HG03066 (cell line): ENCODE measurements at regions not wholly inside any gene's neighbourhood (a gene's known extent, or its start where the extent isn't known, plus 50 kb on each side); places are given as distances from the start of the nearest gene placed in this dataset.
"Not testable (repeated sequence)": the region's sequence is repeated elsewhere in the genome, so short reads cannot be mapped to it uniquely, and the experiment has no call there.

Experiments
- ATAC-seq: cut with Tn5 transposase; IDR thresholded peaks from one replicate; pipeline ENCODE4 v1.9.1; 2021; ENCODE audit warnings: low read depth; ENCODE audit not compliant: unreplicated experiment

DNA sequence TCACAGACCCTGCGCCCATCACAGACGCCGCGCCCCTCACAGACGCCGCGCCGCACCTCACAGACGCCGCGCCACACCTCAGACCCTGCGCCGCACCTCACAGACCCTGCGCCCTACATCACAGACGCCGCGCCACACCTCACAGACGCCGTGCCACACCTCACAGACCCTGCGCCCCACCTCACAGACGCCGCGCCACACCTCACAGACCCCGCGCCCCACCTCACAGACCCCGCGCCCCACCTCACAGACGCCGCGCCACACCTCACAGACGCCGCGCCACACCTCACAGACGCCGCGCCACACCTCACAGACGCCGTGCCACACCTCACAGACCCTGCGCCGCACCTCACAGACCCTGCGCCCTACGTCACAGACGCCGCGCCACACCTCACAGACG lies 657.4 kb downstream of the TRIML1 start:
- ATAC-seq, result not testable (repeated sequence)

DNA sequence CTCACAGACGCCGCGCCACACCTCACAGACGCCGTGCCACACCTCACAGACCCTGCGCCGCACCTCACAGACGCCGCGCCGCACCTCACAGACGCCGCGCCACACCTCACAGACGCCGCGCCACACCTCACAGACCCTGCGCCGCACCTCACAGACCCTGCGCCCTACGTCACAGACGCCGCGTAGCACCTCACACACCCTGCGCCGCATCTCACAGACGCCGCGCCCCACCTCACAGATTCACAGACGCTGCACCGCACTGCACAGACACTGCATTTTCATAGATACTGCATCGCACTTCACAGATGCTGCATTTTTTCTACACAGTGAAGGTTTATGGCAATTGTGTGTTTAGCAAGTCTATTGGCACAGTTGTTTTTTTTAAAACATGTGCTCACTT lies 657.8 kb downstream of the TRIML1 start:
- ATAC-seq, result not testable (repeated sequence)

DNA sequence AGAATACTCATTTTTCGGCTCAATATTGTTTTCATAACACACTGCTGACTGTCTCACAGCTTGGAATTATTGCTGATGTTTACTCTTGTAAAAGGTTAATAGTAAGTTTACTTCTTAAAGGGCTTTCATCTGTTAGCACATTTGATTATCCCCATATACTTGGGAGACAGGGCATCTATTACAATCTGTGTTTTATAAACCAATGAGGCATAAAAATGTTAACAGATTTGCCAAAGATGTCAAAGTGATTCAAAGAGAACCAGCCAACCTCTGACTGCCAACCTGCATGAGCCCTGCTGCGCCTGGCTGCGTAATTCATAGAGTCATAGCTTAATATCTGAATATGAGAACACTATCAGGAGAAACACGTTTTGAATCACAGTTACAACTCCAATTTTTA lies 665.6 kb downstream of the TRIML1 start:
- ATAC-seq, result no peak

DNA sequence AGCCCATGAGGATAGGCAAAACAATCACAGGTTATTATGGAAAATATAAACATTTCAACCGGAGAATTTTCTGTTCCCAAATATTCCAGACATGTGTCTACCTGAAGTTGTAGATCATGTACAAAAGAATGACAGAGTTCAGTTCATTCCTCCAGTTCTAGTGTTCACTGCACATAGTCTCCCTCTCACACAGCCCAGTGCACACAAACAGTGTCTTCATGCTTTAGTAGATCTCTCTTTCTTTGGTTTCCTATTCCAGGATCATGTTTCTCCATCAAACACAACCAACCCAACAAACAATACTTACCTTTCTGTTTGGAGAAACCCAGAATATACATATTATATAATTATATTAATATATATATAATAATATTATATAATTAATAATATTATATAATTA lies 671.9 kb downstream of the TRIML1 start:
- ATAC-seq, result no peak

DNA sequence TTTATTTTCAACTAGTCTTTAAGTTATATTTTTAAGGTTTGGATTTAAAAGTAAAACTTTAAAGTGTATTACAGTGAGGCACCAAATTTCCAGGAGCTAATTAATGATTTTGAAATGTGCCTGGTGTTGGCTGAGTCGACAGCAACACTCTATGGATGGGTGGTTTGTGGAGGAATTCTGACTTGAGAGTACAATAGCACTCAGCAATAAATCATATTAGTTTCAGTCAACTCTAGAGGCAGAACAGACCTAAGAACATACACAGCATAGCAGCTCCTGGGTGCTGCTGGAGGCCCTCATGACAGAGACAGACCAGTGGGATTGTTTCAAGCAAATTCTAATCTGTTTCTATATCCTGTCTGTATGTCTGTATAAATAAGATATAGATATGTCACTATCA lies 673.4 kb downstream of the TRIML1 start:
- ATAC-seq, result no peak

DNA sequence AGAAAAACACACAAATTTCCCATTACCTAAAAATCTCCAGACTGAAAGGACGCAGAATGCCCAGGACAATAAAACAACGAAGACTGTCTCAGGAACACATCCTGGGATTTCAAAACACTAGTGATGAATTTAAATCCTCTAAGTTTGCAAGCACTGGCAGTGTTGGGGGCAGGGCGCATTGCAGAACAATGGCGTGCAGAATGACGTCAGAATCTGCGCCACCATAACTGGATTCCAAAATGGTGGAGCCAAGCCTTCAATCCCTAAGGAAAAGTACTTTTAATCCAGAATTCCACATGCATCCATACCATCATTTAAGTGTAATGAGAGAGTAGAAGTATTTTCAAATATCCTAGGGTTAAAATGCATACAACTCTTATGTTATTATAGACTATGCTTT lies 679.1 kb downstream of the TRIML1 start:
- ATAC-seq, result no peak

DNA sequence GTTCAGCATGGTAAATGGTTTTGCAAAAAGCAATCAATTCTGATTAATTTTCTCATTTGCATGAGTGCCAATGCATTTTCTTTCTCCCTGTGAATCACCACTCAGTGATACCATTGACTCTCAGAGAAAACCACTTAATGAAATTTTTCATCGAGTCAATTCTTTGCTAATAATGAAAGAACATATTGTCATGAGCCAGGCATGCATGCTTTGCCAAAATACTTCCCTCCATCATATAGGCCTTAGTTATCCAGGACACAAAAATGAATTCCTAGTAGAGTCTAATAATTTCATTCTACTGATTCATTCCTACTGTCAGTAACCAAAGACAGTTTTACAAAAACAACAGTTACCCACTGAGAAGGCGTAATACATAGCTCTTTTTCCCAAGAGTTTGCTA lies 680.0 kb downstream of the TRIML1 start:
- ATAC-seq, result no peak

DNA sequence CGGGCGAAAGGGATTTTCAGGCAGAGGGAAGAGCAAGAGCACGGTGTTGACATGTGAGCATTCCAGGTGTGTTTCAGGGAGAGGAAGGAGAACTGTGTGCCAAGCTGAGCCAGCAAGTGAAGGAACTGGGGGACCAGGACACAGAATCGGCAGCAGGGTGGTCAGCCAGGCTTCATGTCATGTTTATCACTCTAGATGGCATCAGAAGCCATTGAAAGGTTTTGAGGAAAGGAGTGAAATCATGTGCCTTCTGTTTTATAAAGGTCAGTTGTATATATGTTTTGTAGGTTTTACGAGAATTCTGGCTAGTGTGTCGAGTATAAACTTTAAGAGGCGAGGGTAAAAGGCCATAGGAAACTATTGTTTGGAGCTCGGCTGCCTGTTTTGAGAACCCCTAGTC lies 682.3 kb downstream of the TRIML1 start:
- ATAC-seq, result no peak

DNA sequence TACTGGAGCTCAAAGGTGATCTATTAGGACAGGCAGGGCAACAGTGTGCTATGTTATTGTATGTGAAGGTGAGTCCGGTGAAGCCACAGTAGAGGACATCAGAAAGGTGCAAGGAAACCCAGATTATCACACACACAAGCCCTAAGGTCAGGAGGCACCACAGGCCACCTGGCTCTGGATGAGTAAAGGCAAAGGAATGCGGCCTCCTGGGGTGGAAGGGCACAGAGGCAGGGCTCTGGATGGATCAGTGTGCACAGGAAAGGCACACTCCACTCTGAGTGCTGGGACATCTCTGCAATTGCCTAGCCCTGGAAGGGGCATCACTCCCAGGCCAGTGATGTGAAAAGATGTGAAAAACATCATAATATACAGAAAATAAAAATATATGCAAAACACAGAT lies 683.5 kb downstream of the TRIML1 start:
- no peak for ATAC-seq

DNA sequence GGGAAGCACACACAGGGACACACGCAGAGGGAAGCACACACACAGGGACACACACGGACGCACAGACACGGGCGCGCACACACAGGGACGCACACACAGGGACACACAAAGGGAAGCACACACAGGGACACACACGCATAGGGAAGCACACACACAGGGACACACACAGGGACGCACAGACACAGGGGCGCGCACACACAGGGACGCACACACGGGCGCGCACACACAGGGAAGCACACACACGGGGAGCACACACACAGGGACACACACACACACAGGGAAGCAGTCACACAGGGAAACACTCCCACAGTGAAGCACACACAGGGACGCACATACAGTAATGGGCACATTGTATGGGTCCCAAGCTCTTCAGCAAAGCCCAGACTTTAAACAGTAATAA lies 685.3 kb downstream of the TRIML1 start:
- ATAC-seq, result no peak

DNA sequence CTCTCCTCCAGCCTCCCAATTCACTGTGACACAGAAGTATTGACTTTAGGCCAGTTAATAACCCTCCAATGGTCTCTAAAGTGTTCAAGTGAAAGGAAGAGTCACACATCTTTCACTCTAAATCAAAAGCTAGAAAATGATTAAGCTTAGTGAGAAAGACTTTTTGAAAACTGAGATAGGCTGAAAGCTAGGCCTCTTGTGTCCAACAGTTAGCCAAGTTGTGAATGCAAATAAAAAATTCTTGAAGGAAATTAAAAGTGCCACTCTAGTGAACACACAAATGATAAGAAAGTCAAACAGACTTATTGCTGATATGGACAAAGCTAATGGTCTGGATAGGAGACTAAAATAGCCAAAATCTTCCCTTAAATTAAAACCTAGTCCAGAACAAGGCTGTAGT lies 687.2 kb downstream of the TRIML1 start:
- ATAC-seq, result no peak

DNA sequence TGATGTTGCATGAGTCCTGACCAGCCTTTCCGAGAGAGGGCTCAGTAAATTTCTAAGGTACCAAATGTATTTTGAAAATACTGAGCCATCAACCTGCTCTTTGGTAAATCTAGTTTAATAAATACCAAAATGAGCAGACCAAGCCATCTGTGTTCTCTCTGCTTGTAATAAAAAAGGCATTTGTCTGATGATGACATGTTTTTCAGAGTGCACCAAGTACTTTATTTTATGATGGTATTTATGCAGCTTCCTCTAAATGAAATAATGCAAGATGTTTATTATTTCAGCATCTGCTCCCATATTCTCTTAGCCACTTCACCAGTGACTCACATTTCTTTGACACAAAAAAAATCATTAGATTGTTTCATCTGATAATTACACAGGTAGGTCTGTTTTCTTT lies 700.5 kb downstream of the TRIML1 start:
- no peak for ATAC-seq

DNA sequence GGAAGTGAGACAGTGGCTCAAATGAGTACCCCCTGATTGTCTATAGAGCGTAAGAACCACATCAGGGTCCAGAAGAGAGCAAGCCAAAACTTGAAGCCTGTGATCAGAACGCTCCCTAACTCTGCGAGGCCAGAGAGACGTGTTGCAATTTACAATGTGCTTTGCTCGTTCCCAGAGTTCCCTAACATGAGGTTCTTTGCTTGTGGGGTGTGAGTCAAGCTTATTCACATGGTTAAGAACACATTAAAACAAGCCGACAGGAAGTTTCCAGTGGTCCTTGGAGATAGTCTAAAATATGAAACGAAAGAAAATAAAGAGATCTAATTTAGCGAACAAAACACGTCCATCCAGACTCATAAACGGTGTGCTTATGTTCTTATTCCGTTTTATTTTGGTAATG lies 702.3 kb downstream of the TRIML1 start:
- no peak for ATAC-seq

DNA sequence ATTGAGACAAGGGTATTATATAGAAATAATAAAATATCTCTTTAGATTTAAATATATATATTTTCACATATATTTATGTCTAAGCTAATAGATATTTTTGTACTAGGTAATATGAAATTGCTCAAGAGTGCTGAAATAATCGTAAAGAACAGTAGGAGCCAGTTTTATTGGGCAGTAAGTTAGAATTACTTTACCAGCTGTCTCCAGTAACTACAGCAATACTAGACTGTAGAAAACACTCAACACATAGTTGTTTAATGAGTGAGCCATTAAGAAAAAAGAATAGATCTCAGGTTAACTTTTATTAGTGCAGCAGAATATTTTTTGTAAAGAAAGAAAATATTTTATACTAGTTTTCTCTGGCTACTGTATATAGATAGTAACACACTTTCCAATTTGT lies 715.2 kb downstream of the TRIML1 start:
- no peak for ATAC-seq

DNA sequence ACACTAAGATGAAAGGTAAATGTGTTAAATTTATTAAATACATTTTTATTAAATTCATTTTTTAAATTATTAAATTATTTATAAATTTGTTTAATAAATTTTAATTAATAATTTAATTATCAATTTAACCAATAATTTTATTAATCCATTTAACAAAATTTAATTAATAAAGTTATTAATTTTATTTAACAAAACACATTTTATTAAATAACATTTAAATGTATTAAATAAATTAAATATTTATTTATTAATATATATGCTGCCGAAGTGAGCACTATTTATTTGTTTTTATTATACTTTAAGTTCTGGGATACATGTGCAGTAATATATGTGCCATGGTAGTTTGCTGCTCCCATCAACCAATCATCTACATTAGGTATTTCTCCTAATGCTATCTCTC lies 719.5 kb downstream of the TRIML1 start:
- no peak for ATAC-seq

DNA sequence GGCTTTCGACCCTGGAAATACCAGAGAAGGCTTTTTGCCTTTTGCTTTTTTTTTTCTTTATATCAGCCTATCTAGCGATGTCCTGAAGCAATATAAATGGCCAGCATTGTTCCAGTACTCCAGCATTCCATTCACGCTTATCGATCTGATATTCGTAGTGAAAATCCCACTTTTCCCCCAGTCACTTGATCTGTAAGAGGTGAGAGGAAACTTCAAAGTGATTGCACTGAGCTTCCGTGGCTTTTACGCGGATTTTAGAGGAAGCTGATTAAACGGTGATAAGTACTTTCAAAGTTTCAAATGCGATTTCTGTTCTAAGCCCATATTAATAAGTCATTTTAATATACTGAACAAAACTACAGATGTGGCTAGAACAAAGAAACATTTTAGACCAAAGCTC lies 725.5 kb downstream of the TRIML1 start:
- no peak for ATAC-seq

DNA sequence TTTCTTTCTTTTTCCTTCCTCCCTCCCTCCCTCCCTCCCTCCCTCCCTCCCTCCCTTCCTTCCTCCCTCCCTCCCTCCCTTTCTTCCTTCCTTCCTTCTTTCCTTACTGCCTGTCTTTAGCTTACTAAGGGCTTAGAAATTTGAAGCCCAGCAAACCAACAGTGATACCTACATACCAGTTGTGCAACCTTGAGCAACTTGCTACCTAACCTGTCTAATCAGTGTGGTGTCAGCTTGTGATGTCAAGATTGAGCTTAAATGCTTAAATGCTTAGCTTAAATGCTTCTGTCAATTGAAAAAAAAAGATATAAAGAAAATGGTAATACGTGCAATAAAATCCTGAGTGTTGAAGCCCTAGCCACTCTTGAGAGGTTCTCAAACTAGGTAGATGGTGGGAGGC lies 728.6 kb downstream of the TRIML1 start:
- ATAC-seq, result no peak

DNA sequence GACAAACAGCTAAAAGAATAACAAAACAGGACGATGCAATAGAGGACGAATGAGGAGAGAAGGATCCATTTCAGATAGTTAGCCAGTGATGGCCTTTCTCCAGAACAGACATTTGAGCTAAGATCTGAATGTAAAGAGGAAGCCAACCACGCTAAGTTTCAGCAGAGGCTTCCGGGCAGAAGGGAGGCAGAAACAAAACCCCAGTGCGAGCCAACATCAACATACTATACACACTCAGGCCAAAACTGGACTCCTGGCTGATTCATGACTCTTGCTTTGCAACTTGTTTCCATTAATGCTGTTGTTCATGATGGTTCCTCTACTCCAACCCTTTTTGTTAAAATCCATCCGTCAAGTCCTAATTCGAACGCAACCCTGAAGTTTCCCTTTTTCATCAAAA lies 730.3 kb downstream of the TRIML1 start:
- ATAC-seq, result no peak

DNA sequence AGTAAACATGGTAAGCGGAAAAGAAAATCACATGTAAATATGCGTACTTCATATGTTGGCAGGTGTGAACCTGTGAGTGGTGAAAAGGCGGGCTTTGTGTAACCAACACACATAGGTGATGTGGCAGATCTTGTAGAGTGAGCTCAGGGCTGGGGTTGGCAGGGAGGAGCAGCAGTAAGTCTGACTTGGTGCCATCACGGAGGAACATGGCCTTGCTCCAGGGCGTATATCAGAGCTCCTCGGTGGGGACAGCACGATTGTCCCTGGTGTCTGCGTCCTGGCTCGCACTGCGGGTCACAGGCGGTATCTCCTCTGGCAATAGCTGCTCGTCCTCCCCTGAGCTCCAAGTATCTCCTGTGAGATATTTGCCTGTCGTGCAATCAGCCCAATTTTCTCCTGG lies 733.6 kb downstream of the TRIML1 start:
- ATAC-seq, result no peak

DNA sequence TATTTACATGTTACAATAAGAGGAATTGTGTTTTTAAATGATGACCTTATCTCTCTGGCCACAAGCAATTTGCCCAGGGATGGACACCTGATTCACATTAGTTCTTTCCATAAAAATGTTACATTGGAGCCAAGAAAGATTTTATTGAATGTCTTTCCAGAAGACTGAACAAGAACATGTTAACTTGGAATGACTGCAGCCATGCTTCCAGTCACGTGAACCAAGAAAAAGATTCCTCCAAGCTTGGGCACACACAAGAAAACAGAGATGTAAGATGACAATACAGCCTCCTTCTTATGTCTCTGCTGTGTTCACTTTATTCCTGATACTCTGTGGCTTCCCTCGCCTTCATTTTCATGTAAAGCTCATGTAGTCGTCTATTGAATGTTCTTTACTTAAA lies 737.6 kb downstream of the TRIML1 start:
- no peak for ATAC-seq

DNA sequence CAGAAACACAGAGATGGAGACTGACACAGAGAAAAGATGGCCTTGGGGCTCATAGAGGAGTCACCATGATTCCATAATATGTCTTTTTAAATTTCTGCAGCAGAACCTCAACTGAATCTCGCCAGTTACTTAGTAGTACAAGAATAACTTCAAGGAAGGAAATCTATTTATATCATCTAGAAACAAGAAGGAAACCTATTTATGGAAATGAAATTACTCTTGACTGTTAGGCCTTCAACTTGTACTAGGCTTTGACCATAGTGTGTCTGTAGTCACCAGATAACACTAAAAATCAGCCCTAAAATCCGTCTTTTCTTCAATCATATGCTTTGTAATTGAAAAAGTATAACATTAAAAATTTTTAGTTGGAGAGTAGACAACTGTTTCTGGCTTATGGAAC lies 740.4 kb downstream of the TRIML1 start:
- ATAC-seq, result no peak

DNA sequence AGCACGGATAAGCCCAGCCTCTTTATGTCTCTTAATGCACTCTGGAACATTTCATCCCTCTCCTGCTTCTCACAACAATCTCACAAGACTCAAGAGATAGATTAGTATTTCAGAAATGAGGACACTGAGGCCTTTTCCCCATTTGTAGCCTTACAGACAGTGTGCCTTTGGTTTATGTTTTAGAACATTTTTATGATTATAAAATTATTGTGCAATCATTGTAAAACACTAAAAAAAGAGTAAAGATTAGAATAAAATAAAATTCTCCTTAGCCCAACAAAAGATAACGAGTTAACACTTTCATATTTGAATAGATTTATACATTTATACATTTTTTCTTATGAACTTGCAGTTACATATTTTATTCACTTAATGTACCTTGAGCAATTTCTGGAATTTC lies 748.7 kb downstream of the TRIML1 start:
- ATAC-seq, result no peak

DNA sequence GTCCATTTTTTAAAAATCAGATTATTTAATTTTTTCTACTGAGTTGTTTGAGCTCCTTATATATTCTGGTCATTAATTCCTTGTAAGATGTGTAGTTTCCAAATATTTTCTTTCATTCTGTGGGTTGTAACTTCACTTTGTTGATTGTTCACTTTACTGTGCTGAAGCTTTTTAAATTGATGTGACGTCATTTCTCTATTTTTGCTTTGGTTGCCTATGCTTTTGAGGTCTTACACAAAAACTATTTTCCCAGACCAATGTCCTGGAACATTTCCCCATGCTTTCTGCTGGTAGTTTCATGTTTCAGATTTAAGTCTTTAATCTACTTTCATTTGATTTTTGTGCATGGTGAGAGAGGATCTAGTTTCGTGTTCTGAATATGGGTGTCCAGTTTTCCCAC lies 753.6 kb downstream of the TRIML1 start:
- ATAC-seq, result no peak

DNA sequence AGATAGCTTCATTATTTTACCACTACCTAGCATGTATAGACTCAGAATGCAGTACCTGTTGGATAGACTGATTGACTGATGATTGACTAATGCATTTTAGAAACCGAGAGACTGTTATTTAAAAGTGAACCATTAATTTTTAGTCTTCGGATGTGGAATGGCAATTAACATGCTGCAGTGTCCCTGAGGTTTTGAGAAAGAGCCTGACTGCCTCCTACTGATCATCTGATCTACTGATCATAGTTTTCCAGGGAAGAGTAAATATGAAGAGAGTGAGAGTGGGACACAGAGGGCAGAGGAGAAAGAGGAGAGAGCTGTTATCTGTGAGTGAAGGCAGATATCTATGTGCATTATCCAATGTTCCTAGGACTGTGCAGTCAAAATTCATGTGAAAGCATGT lies 764.7 kb downstream of the TRIML1 start:
- no peak for ATAC-seq
